CD14-positive monocyte (primary cell): ENCODE measurements at regions not wholly inside any gene's neighbourhood (a gene's known extent, or its start where the extent isn't known, plus 50 kb on each side); places are given as distances from the start of the nearest gene placed in this dataset.

ENCODE experiments used
- DNase-seq, 3 donors: peaks; one replicate each; pipeline ENCODE4 v3.0.0-alpha.2; 2011 to 2022
- H2AFZ ChIP-seq: 2 replicates; pipeline ENCODE4 v1.6.0; 2012; ENCODE audit warnings: mild to moderate bottlenecking, low read depth, low read length, inconsistent platforms; ENCODE audit not compliant: insufficient read depth, poor library complexity, severe bottlenecking
- H3K27ac ChIP-seq, 2 donors: 1 replicate in 1 of 2; 2 replicates in 1 of 2; pipeline ENCODE4 v1.5.1; 2012 to 2013; ENCODE audit warnings: low read length in 2 of 2, control low read depth in 1 of 2, inconsistent platforms in 1 of 2, low read depth in 1 of 2, mild to moderate bottlenecking in 1 of 2
- H3K27me3 ChIP-seq, 2 donors: one replicate each; pipeline versions ENCODE4 v1.6.0 to v1.6.1; 2011 to 2013; ENCODE audit warnings: low read length in 2 of 2; ENCODE audit not compliant: control insufficient read depth in 2 of 2, insufficient read depth in 2 of 2
- H3K36me3 ChIP-seq, 2 donors: replicated peaks in 1 of 2; 1 replicate in 1 of 2; 2 replicates in 1 of 2; pipeline versions ENCODE4 v1.5.1 to v1.6.1; 2012 to 2013; ENCODE audit warnings: low read length in 2 of 2, control low read depth in 1 of 2, inconsistent platforms in 1 of 2, mild to moderate bottlenecking in 1 of 2; ENCODE audit not compliant: insufficient read depth in 2 of 2, control insufficient read depth in 1 of 2
- H3K4me1 ChIP-seq, 2 donors: 1 replicate in 1 of 2; 2 replicates in 1 of 2; pipeline versions ENCODE4 v1.5.1 to v1.6.1; 2012 to 2013; ENCODE audit warnings: low read length in 2 of 2, control low read depth in 1 of 2, inconsistent platforms in 1 of 2, mild to moderate bottlenecking in 1 of 2, moderate library complexity in 1 of 2; ENCODE audit not compliant: insufficient read depth in 2 of 2, control insufficient read depth in 1 of 2
- H3K4me2 ChIP-seq: replicated peaks from 2 replicates; pipeline ENCODE3; 2012; ENCODE audit warnings: low read length, moderate library complexity, mild to moderate bottlenecking; ENCODE audit not compliant: poor library complexity, severe bottlenecking; ENCODE audit errors: extremely low read depth
- H3K4me3 ChIP-seq, 3 experiments: fragments of 200-600 bp in 1 of 3; sonication (generic) in 1 of 3; replicated peaks in 1 of 3; 1 replicate in 2 of 3; 2 replicates in 1 of 3; pipeline ENCODE4 v1.5.1; 2011 to 2013; ENCODE audit warnings: low read length in 3 of 3, mild to moderate bottlenecking in 3 of 3, control low read depth in 2 of 3, low read depth in 2 of 3, inconsistent platforms in 1 of 3, moderate library complexity in 1 of 3
- H3K79me2 ChIP-seq: 2 replicates; pipeline ENCODE4 v1.6.0; 2012; ENCODE audit warnings: mild to moderate bottlenecking, control low read depth, inconsistent platforms, low read length, moderate library complexity; ENCODE audit not compliant: insufficient read depth
- H3K9ac ChIP-seq: 2 replicates; pipeline ENCODE4 v1.6.0; 2017; ENCODE audit warnings: low read length, mild to moderate bottlenecking; ENCODE audit not compliant: insufficient read depth, poor library complexity, severe bottlenecking
- H3K9me3 ChIP-seq, 2 donors: replicated peaks in 1 of 2; 1 replicate in 1 of 2; 2 replicates in 1 of 2; pipeline versions ENCODE4 v1.5.1 to v1.6.1; 2012 to 2013; ENCODE audit warnings: low read length in 2 of 2, control low read depth in 1 of 2; ENCODE audit not compliant: control insufficient read depth in 1 of 2, insufficient read depth in 1 of 2
- H4K20me1 ChIP-seq: 2 replicates; pipeline ENCODE4 v1.6.0; 2012; ENCODE audit warnings: mild to moderate bottlenecking, low read length, control low read depth, moderate library complexity; ENCODE audit not compliant: insufficient read depth
- H3K27ac Mint-ChIP-seq, 7 donors: one replicate each; pipeline ENCODE4 v1.8.0; 2020; ENCODE audit warnings: mild to moderate bottlenecking in 7 of 7, mixed read lengths in 7 of 7, moderate library complexity in 6 of 7, inconsistent platforms in 2 of 7
- H3K27me3 Mint-ChIP-seq, 3 donors: one replicate each; pipeline ENCODE4 v1.8.0; 2021 to 2022; ENCODE audit warnings: low read depth in 3 of 3, mild to moderate bottlenecking in 3 of 3, mixed read lengths in 3 of 3, moderate library complexity in 3 of 3, inconsistent platforms in 1 of 3
- H3K36me3 Mint-ChIP-seq, 2 donors: one replicate each; pipeline ENCODE4 v1.8.0; 2020; ENCODE audit warnings: mixed read lengths in 2 of 2, inconsistent platforms in 1 of 2, mild to moderate bottlenecking in 1 of 2
- H3K4me1 Mint-ChIP-seq: one replicate; pipeline ENCODE4 v1.8.0; 2020; ENCODE audit warnings: mild to moderate bottlenecking, mixed read lengths
- H3K4me3 Mint-ChIP-seq, 2 donors: one replicate each; pipeline ENCODE4 v1.8.0; 2020; ENCODE audit warnings: mild to moderate bottlenecking in 2 of 2, mixed read lengths in 2 of 2, moderate library complexity in 1 of 2
- H3K9me3 Mint-ChIP-seq, 7 donors: one replicate each; pipeline ENCODE4 v1.8.0; 2020 to 2022; ENCODE audit warnings: mixed read lengths in 7 of 7, mild to moderate bottlenecking in 6 of 7, moderate library complexity in 6 of 7, inconsistent platforms in 2 of 7
- CTCF ChIP-seq: fragments of 200-600 bp; IDR thresholded peaks from one replicate; pipeline ENCODE4 v1.8.0; 2022; ENCODE audit warnings: antibody characterized with exemption, mild to moderate bottlenecking
- whole genome bisulfite sequencing: methylation state at CpG from one replicate; pipeline ENCODE4 v1.1.5; 2013; ENCODE audit warnings: missing lambda C conversion rate; ENCODE audit not compliant: insufficient coverage; 5-methylcytosine and 5-hydroxymethylcytosine counted together
- intact Hi-C, 2 donors: fragments of 100-400 bp; cut with micrococcal nuclease; formaldehyde crosslinking; loops; one replicate each; pipeline versions ENCODE4 v1.15.0 to v1.15.1; 2023

GRCh38 chr9:117873664-117874063 is 169.5 kb downstream of the TLR4 start:
- no peaks in the 10 kb centered on the region for H3K36me3 ChIP-seq
- H3K36me3 Mint-ChIP-seq: no peaks in the 10 kb centered on the region
- no peaks in the 10 kb centered on the region for H3K4me1 Mint-ChIP-seq
- WGBS: 45% methylated on average over 5 of the region's 5 CpGs
- H2AFZ ChIP-seq: no peak overlapping the region
- H3K9me3 Mint-ChIP-seq: no peaks in the 10 kb centered on the region
- H3K9ac ChIP-seq: no peak overlapping the region
- H3K4me3 Mint-ChIP-seq: no peak overlapping the region
- intact Hi-C loops: no loop called here
- no peaks in the 10 kb centered on the region for H3K79me2 ChIP-seq
- no peaks in the 10 kb centered on the region for H4K20me1 ChIP-seq
- H3K9me3 ChIP-seq: no peaks in the 10 kb centered on the region
- TF ChIP-seq CTCF: no peak
- no peaks in the 10 kb centered on the region for H3K4me1 ChIP-seq
- H3K4me2 ChIP-seq: no peak overlapping the region
- no peak overlapping the region for H3K4me3 ChIP-seq
- H3K27me3 Mint-ChIP-seq: peaks cover 0 to 10% (median 9%) of the 10 kb centered on the region in 3 donors
- peak in 1 of 3 donors; percentile 13 for DNase-seq
- no peak overlapping the region for H3K27ac Mint-ChIP-seq
- H3K27ac ChIP-seq: no peak overlapping the region
- H3K27me3 ChIP-seq: no peaks in the 10 kb centered on the region

GRCh38 chr9:117875886-117876285 is 171.7 kb downstream of the TLR4 start:
- no peak overlapping the region for H3K4me2 ChIP-seq
- intact Hi-C loops: no loop called here
- Mint-ChIP-seq H3K9me3 (no peaks in the 10 kb centered on the region), H3K36me3 (no peaks in the 10 kb centered on the region), H3K4me3 (no peak overlapping the region), H3K27me3 (peaks cover 0 to 13% (median 8%) of the 10 kb centered on the region in 3 donors), H3K4me1 (no peaks in the 10 kb centered on the region), H3K27ac (no peak overlapping the region)
- no peaks in the 10 kb centered on the region for H3K4me1 ChIP-seq
- H3K9me3 ChIP-seq: no peaks in the 10 kb centered on the region
- H4K20me1 ChIP-seq: no peaks in the 10 kb centered on the region
- no peak for TF ChIP-seq CTCF
- H3K79me2 ChIP-seq: no peaks in the 10 kb centered on the region
- no peak for DNase-seq
- H3K4me3 ChIP-seq: no peak overlapping the region
- WGBS: no CpG with 5 or more reads among the region's 2 CpGs
- no peak overlapping the region for H3K9ac ChIP-seq
- H3K36me3 ChIP-seq: no peaks in the 10 kb centered on the region
- H3K27me3 ChIP-seq: no peaks in the 10 kb centered on the region
- H3K27ac ChIP-seq: no peak overlapping the region
- no peak overlapping the region for H2AFZ ChIP-seq
